ENCODE measurements at regions not wholly inside any gene's neighbourhood (a gene's known extent, or its start where the extent isn't known, plus 50 kb on each side); places are given as distances from the start of the nearest gene placed in this dataset.
"Not testable (repeated sequence)": the region's sequence is repeated elsewhere in the genome, so short reads cannot be mapped to it uniquely, and the experiment has no call there.

- DNase-seq (ENCODE audit: low read depth in 4 of 4, low spot score in 2 of 4) = no peak
Observed at GRCh38 chr1:79981481-79981880, 975.0 kb upstream of the ADGRL4 start.

GRCh38 chr1:79979346-79979745 is 972.8 kb upstream of the ADGRL4 start:
- DNase-seq (ENCODE audit: low read depth in 4 of 4, low spot score in 2 of 4) = no peak

- DNase-seq (ENCODE audit: low read depth in 4 of 4, low spot score in 2 of 4) = no peak
Observed at GRCh38 chr1:79976287-79976686, 969.8 kb upstream of the ADGRL4 start.

DNA sequence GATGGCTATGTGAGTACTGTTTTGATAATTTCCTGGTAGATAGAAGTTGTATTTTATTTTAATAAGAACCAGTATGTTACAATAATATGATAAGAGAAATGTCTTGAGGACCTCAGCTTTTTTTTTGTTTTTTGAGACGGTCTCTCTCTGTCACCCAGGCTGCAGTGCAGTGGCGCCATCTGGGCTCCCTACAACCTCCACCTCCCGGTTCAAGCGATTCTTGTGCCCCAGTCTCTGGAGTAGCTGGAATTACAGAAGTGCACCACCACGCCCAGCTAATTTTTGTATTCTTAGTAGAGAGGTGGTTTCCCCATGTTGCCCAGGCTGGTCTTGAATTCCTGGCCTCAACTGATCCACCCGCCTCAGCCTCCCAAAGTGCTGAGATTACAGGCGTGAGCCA is 968.1 kb upstream of the ADGRL4 start:
- DNase-seq (ENCODE audit: low read depth in 4 of 4, low spot score in 2 of 4) = no peak

DNA sequence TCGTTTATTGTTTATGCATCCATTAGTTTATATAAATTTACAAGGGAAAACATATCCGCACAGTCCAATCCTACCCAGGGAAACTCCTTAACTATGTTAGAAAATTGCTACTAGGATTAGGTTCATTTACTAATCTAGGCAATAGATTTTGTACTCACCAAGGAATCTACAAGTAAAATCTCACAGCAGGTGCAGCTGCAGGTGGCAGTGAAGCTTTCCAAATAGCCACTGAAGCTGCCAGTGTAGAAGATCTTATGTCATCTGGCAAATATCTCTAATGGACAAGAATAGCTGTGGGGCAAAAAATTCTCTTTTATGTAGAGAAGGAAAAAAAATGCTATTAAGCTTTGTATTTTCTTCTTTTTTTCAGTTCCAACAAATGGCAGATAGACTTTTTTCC is 963.4 kb upstream of the ADGRL4 start:
- no peak for DNase-seq (ENCODE audit: low read depth in 4 of 4, low spot score in 2 of 4)

- DNase-seq (ENCODE audit: low read depth in 4 of 4, low spot score in 2 of 4) = no peak
Observed at GRCh38 chr1:79966438-79966837, 959.9 kb upstream of the ADGRL4 start.

GRCh38 chr1:79959635-79960034 is 953.1 kb upstream of the ADGRL4 start:
- DNase-seq (ENCODE audit: low read depth in 4 of 4, low spot score in 2 of 4) = no peak

- DNase-seq (ENCODE audit: low read depth in 4 of 4, low spot score in 2 of 4) = no peak
Observed at GRCh38 chr1:79955966-79956365, 949.4 kb upstream of the ADGRL4 start.

GRCh38 chr1:79950511-79950910 is 944.0 kb upstream of the ADGRL4 start:
- DNase-seq (ENCODE audit: low read depth in 4 of 4, low spot score in 2 of 4) = no peak

GRCh38 chr1:79945391-79945790 is 938.9 kb upstream of the ADGRL4 start:
- DNase-seq (ENCODE audit: low read depth in 4 of 4, low spot score in 2 of 4) = no peak

GRCh38 chr1:79929356-79929755 is 922.8 kb upstream of the ADGRL4 start:
- DNase-seq (ENCODE audit: low read depth in 4 of 4, low spot score in 2 of 4) = no peak

DNA sequence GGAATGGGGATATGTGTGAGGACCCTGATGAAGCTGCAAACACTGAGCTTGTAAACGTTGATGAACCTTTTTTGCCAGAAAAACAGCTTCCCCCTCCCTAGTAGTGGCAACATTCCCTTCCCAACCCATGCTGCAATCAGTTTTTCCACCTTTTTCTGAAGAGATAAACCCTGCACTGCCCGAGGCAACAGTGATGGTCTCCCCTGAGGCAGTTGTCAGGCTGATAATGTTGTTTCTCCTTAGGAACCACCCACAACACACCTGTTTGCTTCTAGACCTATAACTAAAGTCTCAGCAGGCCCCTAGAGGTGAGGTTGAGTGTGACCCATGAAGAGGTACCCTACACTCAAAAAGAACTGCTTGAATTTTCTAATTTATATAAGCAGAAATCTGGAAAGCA is 922.4 kb upstream of the ADGRL4 start:
- no peak for DNase-seq (ENCODE audit: low read depth in 4 of 4, low spot score in 2 of 4)

DNA sequence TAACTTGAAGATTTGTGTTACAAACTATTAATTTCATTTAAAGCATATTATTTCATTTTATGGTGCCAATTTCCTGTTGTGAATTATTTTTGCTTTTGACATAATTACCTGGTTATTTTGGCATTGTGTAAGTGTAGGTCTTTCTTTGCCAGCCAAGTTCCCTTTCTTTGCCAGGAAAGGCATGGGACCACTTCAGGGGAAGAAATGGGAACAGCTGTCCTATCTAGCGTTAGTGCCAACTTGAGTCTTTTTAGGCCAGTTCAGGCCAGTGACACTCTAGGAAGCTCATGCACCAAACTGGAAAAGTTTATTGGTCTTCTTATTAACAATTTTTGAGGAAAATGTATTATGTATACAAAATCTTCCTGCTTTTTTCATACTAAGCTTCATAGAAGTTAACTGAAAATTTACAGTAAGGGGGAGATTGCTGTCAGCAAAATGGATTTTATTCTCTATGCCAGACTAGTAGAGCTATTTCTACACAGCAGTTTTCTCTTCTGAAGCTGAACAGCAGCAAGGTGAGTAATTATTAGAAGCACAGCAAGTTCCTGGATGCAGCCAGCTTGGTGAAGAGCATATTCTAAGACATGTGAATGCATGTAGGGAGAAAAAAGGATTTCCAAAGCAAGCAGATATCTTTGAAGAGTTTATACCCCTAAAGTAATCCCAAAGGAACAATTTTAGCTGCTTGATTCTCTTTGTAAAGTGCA is 914.6 kb upstream of the ADGRL4 start:
- DNase-seq (ENCODE audit: low read depth in 4 of 4, low spot score in 2 of 4) = no peak

GRCh38 chr1:79914896-79915295 is 908.4 kb upstream of the ADGRL4 start:
- no peak for DNase-seq (ENCODE audit: low read depth in 4 of 4, low spot score in 2 of 4)

DNA sequence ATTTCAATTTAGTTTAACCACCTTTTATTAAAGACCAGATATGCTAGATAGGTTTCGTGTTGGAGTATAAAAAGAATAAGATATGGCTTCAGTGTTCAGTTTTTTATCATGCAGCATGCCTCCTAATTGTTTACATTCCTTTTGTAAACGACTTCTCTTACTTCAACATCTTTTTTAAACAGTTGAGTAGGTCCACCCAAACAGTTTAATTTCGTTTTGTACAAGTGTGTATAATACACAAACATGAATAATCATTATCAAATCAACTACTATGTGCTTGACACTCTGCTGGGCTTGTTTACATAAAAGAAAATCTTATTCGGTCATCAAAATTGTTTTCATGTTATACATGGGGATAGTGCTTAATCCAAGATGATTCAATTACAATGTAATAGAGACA is 906.3 kb upstream of the ADGRL4 start:
- DNase-seq (ENCODE audit: low read depth in 4 of 4, low spot score in 2 of 4) = no peak

- DNase-seq (ENCODE audit: low read depth in 4 of 4, low spot score in 2 of 4) = no peak
Observed at GRCh38 chr1:79903321-79903720, 896.8 kb upstream of the ADGRL4 start.

DNA sequence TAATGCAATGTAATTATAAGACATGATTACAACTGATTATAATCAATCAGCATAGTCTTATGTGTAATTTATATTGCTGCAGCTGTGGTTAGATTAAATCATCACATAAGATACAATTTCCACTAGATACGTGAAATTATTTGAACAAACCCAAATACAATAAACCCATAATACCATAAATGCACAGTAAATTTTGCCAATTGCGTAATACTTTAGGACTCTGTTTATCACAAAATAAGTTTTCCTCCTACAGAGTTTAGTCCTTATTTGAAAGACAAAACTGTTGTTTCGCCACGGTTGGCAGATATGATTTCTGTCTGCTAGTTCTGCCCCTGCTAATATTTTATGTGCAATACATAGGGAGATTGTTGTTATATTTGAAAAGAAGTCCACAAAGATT is 895.9 kb upstream of the ADGRL4 start:
- no peak for DNase-seq (ENCODE audit: low read depth in 4 of 4, low spot score in 2 of 4)

GRCh38 chr1:79899914-79900313 is 893.4 kb upstream of the ADGRL4 start:
- DNase-seq (ENCODE audit: low read depth in 4 of 4, low spot score in 2 of 4) = no peak

DNA sequence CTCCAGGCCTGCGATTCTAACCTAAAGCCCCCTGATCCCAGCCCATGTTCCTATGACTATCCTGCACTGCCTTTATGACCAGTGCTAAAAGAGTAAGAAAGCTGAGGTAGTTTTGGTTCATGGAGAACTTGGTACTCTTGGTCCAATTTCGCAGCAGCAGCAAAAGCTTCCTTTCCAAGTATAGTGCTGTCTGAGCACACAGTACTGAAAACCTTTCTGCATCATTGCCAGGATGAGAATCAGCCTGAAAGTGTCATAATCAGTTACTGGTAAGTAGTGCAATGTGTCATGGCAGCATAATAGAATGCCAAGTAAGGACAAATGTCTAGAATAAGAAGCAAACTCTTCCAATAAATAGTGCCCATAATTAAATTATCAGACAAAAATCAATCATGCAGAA is 889.6 kb upstream of the ADGRL4 start:
- DNase-seq (ENCODE audit: low read depth in 4 of 4, low spot score in 2 of 4) = no peak

GRCh38 chr1:79895573-79895972 is 889.0 kb upstream of the ADGRL4 start:
- DNase-seq (ENCODE audit: low read depth in 4 of 4, low spot score in 2 of 4) = no peak

GRCh38 chr1:79894129-79894528 is 887.6 kb upstream of the ADGRL4 start:
- not testable (repeated sequence) for DNase-seq (ENCODE audit: low read depth in 4 of 4, low spot score in 2 of 4)

GRCh38 chr1:79887059-79887458 is 880.5 kb upstream of the ADGRL4 start:
- no peak for DNase-seq (ENCODE audit: low read depth in 4 of 4, low spot score in 2 of 4)

GRCh38 chr1:79885101-79885500 is 878.6 kb upstream of the ADGRL4 start:
- DNase-seq (ENCODE audit: low read depth in 4 of 4, low spot score in 2 of 4) = no peak
